HG02973 (cell line): ENCODE measurements at regions not wholly inside any gene's neighbourhood (a gene's known extent, or its start where the extent isn't known, plus 50 kb on each side); places are given as distances from the start of the nearest gene placed in this dataset.

Source experiments
- ATAC-seq: cut with Tn5 transposase; IDR thresholded peaks from one replicate; pipeline ENCODE4 v1.9.1; 2021; ENCODE audit warnings: moderate library complexity; ENCODE audit not compliant: unreplicated experiment

DNA sequence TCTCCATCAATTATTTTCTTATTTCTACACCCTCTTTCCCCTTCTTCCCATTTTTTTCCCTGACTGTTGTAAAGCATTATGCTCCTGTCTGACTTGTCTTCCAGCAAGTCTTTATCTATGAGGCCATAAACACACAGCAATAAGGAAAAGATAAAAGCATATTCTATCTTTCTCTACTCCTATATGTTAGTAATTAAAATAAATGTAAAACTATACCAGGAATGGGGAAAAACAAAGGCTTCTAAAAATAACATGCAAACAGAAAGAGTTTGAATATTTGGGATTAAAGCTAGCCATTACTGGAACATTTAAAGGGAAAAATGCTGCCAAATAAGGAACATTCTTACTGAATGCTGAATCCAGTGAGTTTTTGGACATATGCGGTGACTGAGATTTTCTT, 471.7 kb upstream of the HS3ST1 start:
- ATAC-seq, result no peak

DNA sequence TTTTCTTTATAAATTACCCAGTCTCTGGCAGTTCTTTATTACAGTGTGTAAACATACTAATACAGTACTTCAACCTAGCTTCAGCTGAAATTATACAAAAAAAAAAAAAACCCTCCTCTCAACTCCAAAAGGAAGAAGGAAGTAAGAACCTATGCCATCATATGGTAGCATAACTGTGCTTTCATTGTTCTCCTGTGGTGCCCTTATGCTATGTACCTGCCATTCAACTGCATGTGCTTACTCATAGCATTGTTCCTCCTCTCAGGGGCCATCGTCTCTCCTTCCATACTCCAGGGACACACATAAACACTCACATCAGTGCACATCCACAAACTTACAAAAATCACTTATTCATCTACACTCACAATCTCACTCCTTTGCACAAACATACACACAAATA, 470.1 kb upstream of the HS3ST1 start:
- no peak for ATAC-seq

DNA sequence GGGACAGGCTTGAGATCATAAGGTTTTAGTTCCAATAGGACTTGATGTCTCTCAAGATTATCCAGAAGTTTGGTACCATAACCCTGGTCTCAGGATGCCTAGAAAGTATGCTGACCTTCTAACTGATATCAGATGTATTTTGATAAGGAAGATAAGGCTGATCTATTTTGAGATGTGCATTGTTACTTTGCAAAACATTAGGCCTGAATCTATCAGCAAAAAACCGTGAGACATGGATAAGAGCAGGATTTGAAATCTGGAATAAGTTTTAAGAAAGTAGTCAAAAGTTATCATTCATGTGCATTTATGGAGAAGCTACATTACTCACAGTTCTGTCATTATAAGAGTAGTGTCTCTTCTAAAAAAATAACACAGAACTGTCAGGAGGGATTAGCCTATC, 467.1 kb upstream of the HS3ST1 start:
- ATAC-seq, result no peak

DNA sequence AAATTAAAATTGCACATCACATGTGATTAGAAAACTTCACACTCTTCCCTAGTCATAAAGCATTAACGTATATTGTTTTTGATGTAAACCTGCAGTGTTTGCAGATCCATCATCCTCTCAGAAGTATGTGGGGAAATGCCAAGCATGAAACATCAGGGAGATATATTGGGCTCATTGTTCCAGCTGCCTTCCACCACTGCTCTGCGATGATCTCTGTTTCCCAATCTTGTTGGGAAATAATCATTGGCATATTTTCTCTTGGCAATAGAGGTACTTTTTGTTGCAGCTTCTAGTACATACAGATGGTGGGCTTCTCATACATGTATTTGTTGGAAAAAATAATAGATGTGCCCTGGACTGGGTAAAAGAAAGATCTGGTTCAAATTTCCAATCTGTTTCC, 466.3 kb upstream of the HS3ST1 start:
- no peak for ATAC-seq

DNA sequence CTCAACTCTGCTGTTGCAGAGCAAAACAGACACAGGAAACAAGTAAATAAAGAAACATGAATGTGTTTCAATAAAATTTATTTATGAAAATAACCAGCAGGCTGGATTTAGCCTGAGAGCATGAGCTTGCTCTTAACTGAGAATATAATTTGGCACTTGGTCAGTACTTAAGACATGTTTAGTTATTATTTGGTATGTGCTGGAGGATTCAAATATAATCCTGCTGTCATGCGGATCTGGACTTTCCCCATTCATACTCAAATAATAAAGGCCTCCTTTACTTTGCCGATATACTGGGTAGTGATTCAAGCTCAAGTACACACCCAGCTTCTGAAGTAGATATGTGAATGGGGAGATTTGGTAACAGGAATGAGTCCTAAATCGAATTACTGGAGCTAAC, 465.5 kb upstream of the HS3ST1 start:
- ATAC-seq, result no peak

DNA sequence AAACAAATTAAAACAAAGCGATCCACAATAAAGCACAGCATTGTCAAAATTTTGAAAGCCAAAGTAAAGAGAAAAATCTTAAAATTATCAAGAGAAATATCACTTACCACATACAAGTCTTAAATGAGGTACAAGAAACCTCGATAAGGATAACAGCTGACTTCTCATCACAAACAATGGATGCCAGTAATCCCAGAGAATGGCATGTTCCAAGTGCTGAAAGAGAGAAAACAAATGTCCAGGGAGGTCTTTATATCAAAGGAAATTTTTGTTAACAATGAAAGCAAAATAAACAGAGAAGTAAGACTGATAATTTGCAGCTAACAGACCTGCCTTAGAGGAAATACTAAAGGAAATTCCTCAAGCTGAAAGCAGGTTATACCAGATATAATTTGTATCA, 460.4 kb upstream of the HS3ST1 start:
- ATAC-seq, result no peak

DNA sequence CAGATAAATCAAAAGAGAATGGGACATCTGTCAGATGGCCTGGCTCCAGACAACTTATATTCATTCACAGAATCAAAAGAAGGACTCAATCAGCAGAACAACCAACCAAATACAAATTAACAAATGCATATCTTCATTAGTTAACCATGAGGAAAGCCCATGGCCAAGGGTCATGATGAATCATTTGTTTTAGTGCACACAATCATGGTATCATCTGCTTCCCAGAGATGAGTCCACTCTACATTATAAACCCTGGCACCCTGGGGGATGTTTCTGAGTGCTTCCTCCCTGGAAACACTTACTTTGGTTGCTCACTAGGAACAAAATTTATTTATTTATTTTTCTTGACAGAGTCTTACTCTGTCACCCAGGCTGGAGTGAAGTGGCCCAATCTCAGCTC, 453.3 kb upstream of the HS3ST1 start:
- ATAC-seq, result no peak

DNA sequence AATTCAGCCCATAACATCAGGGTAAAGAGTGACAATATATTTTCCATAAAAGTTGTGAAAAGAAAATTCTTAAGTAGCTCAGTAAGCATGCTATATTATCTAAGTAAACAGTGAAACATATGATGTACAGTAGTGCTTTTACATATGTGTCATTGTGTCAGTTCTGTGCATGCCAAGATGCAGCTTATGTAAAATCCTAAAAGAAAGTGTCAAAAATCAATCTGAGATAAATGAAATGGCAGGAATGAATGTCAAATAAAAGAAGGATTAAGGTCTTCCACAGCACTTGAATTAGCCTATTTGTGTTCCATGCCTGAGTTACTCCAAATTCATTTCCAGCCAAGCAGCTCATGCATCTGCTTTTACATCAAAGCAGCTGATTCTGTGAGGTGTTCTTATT, 452.7 kb upstream of the HS3ST1 start:
- ATAC-seq, result no peak

DNA sequence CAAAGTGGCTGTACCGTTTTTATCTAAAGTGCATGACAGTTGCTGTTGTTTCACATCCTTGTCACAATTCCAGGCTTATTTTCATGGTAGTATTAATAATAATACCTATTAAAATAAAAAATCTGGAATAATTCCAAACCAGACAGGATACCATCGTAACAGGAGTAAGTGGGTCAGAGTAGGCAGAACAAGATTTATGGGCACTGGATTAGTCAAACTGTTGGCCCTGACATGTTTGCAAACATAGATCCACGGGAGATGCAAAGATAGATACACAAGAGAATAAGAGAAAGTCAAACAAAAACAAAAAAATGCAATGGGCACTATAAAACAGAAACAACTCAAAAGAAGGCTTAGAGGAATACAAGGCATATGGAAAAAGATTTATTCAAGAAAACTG, 449.5 kb upstream of the HS3ST1 start:
- no peak for ATAC-seq

DNA sequence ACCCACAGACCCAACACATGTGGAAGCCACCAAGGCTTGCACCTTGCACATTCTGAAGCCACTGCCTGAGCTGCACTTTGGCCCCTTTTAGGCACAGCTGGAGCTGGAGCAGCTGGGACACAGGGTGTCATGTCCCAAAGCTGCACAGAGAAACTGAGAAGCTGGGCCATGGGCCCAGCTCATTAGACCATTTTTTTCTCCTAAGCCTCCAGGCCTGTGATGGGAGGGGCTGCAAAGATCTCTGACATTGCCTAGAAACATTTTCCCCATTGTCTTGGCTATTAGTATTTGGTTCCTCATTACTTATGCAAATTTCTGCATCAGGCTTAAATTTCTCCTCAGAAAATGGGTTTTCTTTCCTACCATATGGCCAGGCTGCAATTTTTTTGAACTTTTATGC, 447.4 kb upstream of the HS3ST1 start:
- no peak for ATAC-seq

DNA sequence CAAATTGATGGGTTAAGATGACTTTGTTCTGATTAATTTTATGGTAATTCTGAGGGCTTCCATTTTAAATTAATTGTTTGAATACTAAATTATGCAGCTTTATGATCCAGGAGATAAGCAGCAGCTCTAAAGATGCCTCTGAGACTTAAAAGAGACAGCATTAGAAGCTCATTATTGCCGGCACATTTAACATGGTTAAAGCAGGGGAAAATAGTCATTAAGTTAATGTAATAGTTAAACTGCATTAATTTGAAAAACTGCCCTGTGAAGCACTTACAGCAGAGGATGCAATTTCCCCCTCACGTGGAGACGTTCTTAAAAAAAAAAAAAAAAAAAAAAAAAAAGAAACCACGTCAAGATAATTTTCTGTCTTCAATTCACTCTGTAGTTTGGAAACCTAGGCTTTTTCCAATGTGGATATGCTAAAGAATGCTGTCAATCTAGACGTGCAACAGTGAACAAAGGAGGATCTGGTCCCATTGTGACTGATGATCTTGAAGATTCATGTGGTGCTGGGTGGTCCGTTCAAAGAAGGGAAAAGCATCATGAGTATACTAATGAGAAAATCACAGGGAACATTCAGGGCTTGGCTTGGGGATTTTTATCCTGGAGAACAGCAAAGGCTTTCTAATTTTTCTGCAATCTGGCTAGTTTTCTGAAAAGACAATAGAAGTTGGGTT, 440.6 kb upstream of the HS3ST1 start:
- ATAC-seq, result no peak

DNA sequence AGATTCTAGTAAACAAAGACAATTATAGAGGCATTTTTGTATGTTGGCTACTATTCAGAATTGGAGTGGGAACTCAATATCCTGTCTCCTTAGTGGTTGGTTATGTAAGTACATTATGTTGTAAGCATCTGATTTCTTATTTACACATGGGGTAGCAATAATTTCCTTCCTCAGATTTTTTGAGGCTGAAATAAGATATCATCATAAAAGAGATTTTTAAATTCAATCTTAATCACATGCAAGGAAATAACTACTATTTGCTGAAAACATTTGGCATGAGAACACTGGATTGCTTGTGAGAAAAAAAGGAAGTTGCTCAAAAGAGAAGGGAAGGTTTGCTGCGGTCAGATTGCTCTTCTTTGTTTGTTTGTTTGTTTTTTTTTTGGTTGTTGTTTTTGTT, 437.7 kb upstream of the HS3ST1 start:
- no peak for ATAC-seq

DNA sequence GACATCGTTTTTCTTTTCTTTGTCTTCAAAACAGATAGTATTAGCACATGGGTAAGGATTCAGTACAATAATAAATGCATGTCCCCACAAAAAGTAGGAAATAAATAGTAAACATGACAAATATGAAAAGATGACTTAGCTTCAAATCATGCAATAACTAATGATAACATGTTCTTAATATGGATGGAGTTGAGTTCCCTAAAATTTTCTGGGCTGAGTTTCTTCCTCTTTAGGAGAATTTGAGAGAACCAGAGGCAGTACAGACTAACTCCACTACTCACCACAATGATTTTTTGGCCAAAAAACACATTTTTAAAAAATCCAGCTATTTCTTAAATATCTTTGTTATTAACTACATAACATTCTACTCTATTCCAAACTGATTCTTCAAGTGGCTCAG, 432.3 kb upstream of the HS3ST1 start:
- ATAC-seq, result no peak

DNA sequence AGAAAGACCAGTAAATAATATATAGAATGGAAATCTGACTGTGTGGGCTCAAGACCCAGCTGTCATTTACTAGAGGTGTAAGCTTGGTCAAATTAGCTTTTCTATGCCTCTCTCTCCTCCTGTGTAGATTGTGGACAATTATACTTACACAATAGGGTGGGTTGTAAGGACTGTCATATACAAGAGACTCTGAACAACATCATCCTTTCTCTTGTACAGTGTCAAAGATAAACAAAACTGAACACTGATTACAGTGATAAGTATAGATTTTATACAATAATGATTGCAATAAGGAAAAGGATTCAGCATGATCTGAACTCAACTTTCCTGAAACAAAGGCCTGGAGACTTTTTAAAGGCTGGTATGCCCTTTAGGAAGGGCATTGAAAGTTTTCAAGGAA, 429.2 kb upstream of the HS3ST1 start:
- ATAC-seq, result no peak

DNA sequence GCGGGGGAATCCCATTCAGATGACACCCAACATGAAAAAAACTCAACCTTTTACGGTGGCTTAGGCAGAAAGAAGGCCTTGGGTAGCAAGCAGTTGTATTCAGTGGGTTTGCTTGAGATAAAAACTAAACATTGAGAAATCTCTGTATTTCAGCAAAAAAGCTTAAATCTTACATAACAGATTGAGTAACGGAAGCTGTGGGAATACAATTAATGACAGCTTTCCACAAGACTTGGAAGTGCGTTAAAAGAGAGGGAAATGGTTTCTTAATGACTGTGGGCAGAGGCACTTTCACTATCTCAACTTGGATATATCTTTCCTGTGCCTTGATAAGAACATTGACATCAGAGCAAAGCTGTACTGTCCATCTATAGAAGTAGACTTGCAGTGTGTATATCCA, 418.5 kb upstream of the HS3ST1 start:
- ATAC-seq, result no peak

DNA sequence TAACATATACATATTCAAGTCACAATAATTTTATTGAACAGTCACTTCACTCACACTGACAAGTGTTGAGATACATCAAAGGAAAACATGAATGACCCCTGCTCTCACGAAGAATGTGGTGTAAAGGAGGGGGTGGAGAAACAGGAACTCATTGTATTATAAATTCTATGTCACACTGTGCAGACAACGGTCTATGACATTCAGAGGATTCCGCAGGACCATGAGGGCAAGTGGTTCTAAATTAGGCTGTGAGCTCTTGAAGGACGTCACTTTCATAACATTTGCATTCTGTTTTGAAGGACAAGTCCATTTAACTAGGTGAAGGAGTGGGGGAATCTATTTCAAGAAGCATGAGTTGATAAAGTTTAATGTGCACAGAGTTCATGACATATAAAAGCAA, 415.2 kb upstream of the HS3ST1 start:
- ATAC-seq, result no peak

DNA sequence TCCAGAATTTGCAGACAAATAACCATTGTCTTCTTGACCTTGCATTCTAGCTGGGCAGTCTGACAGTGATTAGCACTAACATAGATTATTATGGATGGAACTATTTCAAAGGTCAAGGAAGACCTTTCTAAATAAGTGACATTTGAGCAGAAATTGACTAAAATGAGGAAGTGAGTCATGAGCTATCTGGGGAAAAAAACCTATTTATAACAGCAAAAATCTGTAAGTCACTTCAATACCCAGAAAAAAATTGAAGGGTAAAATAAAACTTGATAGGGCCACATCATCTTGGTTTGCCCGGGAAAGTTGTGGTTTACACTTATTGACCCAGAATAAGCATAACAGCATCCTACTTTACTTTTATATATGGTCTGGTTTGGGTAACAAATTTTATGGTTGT, 414.6 kb upstream of the HS3ST1 start:
- ATAC-seq, result no peak

DNA sequence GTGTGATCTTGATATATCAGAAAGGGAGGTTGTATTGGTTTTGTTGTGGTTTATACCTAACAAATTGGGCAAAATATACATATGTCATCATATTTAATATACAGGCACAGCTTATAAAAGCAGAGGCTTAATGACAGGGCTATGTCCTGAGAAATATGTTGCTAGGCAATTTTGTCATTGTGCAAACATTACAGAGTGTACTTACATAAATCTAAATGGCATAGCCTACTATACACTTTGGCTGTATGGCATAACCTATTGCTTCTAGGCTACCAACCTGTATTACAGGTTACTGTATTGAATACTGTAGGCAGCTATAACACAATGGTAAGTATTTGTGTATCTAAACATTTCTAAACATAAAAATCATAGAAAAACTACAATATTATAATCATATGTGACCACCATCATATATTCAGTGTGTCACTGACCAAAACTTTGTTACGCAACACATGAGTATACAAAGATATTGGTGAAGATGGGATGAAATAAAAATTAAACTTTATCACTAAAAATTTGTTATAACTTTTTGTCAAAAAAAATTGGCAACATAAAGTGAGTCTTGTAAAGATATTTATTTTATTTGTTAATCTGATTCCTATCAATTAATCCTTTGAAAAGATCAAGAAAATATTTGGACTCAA, 414.0 kb upstream of the HS3ST1 start:
- ATAC-seq, result no peak

DNA sequence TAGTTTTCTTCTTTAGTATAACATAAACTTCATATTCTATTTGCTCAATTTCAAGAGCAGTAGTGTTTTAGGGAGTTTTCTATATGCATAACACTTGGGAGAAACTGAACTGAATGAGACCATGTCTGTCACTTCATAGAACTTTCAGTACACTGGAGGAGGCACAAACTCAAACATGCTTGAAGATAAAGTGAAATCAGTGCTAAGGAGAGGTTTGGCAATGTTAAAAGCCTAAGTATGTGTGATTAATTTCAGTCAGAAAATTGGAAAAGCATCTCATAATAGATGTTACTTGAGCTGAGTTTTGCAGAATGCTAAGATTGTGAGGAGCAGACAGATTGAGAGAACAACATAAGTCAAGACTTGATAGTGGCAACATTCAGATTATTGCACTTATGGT, 411.2 kb upstream of the HS3ST1 start:
- no peak for ATAC-seq

DNA sequence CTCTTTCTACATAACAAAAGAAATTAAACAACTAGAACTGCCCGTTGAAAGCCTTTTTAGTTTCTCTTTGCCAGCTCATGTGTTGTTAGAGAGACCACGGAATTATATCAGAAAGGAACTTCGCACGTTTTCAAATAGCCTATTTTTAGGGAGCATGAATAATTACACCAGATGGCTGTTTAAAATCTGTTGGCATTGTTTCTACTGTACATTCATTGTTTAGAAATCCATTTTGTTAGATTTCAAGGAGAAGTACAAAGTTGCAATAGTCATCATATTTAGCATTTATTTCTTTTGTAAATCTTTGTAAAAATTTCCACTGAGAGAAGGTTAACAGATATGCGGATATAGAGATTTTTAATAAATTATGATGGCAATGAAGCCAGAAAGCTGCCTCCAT, 403.0 kb upstream of the HS3ST1 start:
- ATAC-seq, result no peak

DNA sequence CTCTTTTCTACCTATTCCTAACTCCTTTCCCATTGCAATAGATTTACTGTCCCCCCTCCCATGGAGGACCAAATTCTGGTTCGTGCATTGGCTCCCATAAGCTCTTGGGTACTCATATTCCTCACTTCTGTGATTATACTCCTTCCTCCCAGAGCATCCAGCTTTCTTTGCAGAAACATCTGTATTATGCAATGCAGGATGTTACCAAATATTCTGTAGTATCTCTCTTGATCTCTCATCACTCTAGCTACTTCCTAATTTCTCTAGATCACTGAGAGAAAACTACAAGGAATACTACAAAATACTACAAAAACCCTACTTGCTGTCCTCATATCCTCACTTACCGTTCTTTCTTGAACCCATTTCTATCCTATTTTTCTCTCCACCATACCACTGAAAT, 395.9 kb upstream of the HS3ST1 start:
- ATAC-seq, result no peak

DNA sequence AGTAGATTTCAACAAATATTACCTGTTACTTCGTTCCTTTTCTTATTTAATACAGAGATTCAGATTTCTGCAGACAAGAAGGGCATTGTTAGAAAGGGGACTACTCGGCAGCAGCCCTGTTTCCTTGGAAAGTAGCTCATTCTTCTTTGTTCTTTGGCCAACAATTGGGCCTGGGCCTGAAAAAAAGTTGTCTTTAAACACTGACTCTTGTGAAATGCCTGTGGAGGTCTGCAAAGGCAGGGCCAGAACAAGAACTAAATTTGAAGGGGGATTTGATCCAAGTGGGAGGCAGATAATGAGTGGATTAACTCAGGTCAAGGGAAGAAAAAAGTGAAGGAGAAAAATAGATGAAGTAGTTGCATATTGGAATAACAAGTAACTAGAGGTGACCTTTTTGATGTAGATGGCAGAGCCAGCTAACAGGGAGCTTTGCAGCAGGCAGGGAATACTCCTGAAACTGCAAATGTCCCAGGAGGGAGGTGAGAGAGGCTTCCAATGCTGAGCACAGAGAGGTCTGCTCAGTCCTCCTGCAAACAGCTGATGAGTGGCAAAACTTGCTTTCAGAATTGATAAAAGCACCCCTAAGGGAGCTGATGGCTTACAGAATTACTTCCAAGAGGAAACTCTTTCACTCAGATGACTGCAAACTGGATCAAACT, 393.2 kb upstream of the HS3ST1 start:
- no peak for ATAC-seq

DNA sequence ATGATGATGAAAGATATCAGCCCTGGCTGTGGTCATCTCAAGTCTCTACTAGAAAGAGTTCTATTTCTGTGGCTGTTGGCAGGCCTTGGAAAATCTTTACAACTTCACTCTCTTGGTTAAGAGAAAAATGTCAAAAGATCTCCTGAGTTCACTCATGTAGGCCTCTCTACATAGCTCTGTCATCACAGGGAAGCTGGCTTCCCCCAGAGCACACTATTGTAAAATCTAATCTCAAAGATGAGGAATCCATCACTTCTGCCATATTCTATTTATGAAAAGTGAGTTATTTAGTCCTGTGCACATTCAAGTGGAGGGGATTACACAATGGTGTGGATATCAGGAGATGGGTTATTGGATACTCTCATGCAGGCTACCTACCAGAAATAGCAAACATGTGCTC, 388.4 kb upstream of the HS3ST1 start:
- no peak for ATAC-seq
